Trophoblast cell (in vitro differentiated cells and primary cell): ENCODE measurements at regions not wholly inside any gene's neighbourhood (a gene's known extent, or its start where the extent isn't known, plus 50 kb on each side); places are given as distances from the start of the nearest gene placed in this dataset.

Source experiments
- DNase-seq, 2 donors: peaks; one replicate each; pipeline ENCODE4 v3.0.0-alpha.2; 2016
- H2AFZ ChIP-seq: 2 replicates; pipeline ENCODE4 v1.6.1; 2013; ENCODE audit warnings: low read length, moderate library complexity, mild to moderate bottlenecking; ENCODE audit not compliant: insufficient read depth, poor library complexity
- H2AK5ac ChIP-seq: 2 replicates; pipeline ENCODE4 v1.6.1; 2013; ENCODE audit warnings: mild to moderate bottlenecking, low read length
- H2BK120ac ChIP-seq: 2 replicates; pipeline ENCODE4 v1.6.1; 2013; ENCODE audit warnings: low read length, mild to moderate bottlenecking, moderate library complexity; ENCODE audit not compliant: insufficient read depth, poor library complexity
- H2BK12ac ChIP-seq: 2 replicates; pipeline ENCODE4 v1.6.1; 2013; ENCODE audit warnings: mild to moderate bottlenecking, low read length, moderate library complexity
- H2BK5ac ChIP-seq: 2 replicates; pipeline ENCODE4 v1.6.1; 2013; ENCODE audit warnings: low read length, low read depth, moderate library complexity, mild to moderate bottlenecking; ENCODE audit not compliant: poor library complexity
- H3K14ac ChIP-seq: 2 replicates; pipeline ENCODE4 v1.6.1; 2013; ENCODE audit warnings: mild to moderate bottlenecking, low read length
- H3K18ac ChIP-seq: 2 replicates; pipeline ENCODE4 v1.6.1; 2013; ENCODE audit warnings: mild to moderate bottlenecking, low read length
- H3K23ac ChIP-seq: 2 replicates; pipeline ENCODE4 v1.6.1; 2013; ENCODE audit warnings: low read length
- H3K27ac ChIP-seq: 2 replicates; pipeline ENCODE4 v1.5.1; 2013; ENCODE audit warnings: low read depth, mild to moderate bottlenecking, inconsistent platforms, low read length, moderate library complexity
- H3K27me3 ChIP-seq: 2 replicates; pipeline ENCODE4 v1.6.1; 2013; ENCODE audit warnings: inconsistent platforms, mild to moderate bottlenecking, low read length, moderate library complexity; ENCODE audit not compliant: insufficient read depth
- H3K36me3 ChIP-seq, 2 experiments: 1 replicate in 1 of 2; 2 replicates in 1 of 2; pipeline ENCODE4 v1.6.1; 2013; ENCODE audit warnings: low read length in 2 of 2, mild to moderate bottlenecking in 2 of 2, moderate library complexity in 1 of 2; ENCODE audit not compliant: insufficient read depth in 2 of 2, control insufficient read depth in 1 of 2
- H3K4ac ChIP-seq: 2 replicates; pipeline ENCODE4 v1.6.1; 2013; ENCODE audit warnings: low read depth, mild to moderate bottlenecking, low read length, moderate library complexity
- H3K4me1 ChIP-seq, 2 experiments: 1 replicate in 1 of 2; 2 replicates in 1 of 2; pipeline ENCODE4 v1.6.1; 2013; ENCODE audit warnings: low read length in 2 of 2, mild to moderate bottlenecking in 2 of 2, moderate library complexity in 1 of 2; ENCODE audit not compliant: insufficient read depth in 2 of 2, control insufficient read depth in 1 of 2
- H3K4me2 ChIP-seq: 2 replicates; pipeline ENCODE4 v1.6.1; 2013; ENCODE audit warnings: inconsistent platforms, mild to moderate bottlenecking, low read length, moderate library complexity
- H3K4me3 ChIP-seq: 2 replicates; pipeline ENCODE4 v1.5.1; 2013; ENCODE audit warnings: mild to moderate bottlenecking, low read depth, low read length, inconsistent platforms
- H3K79me1 ChIP-seq: one replicate; pipeline ENCODE4 v1.6.1; 2013; ENCODE audit warnings: low read length
- H3K79me2 ChIP-seq: 2 replicates; pipeline ENCODE4 v1.6.1; 2013; ENCODE audit warnings: low read length, mild to moderate bottlenecking; ENCODE audit not compliant: control insufficient read depth, insufficient read depth, poor library complexity
- H3K9ac ChIP-seq: 2 replicates; pipeline ENCODE4 v1.6.1; 2013; ENCODE audit warnings: mild to moderate bottlenecking, low read length
- H3K9me3 ChIP-seq: 2 replicates; pipeline ENCODE4 v1.6.1; 2013; ENCODE audit warnings: low read depth, mild to moderate bottlenecking, control low read depth, inconsistent platforms, low read length; ENCODE audit not compliant: insufficient read depth
- H4K12ac ChIP-seq: 2 replicates; pipeline ENCODE4 v1.6.1; 2013; ENCODE audit warnings: low read depth, mild to moderate bottlenecking, low read length, moderate library complexity
- H4K8ac ChIP-seq: 2 replicates; pipeline ENCODE4 v1.6.1; 2013; ENCODE audit warnings: low read depth, mild to moderate bottlenecking, low read length, moderate library complexity
- H4K91ac ChIP-seq: one replicate; pipeline ENCODE4 v1.6.1; 2013; ENCODE audit warnings: low read depth, mild to moderate bottlenecking, low read length, moderate library complexity
- WGBS: extraction: QIAGEN DNeasy Blood & Tissue Kit; methylation state at CpG from one replicate; pipeline ENCODE4 v1.1.7; 2013; ENCODE audit warnings: missing lambda C conversion rate; ENCODE audit not compliant: insufficient read length, insufficient coverage; ENCODE audit errors: extremely low coverage; 5-methylcytosine and 5-hydroxymethylcytosine counted together

DNA sequence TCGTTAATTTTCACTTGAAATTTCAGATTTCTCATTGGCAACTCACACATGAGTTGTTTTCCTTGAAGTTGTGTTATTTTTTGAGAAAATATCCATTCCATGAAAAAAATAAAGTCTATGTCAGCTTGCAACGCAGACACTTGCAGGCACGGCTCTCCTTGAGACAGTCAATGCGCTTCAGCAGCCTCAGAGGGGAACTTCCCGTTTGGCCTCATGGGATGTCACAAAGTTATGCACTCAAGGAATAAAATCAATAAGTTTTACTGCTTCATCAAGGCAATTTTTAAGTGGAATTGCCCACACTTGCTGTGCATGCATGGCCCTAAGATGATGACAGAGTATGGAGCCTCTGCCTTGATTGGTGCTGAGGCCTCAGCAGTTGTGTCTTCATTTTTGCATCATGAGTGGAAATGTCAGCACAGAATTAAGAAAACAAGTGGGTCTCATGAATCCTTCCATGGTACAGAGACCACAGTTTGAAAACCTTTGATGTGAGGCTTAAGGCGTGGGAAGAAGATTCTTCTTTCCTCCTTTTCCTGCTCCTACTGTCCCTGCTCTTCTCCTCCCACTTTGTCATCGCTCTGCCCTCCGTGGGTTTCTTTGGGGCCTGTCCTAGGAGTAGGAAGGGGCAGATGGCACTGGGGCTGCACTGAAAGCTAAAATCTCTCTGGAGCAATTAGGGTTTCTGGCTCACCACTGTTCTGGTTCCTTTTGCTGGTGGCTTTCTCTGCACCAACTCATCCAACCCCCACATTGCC lies 509.0 kb upstream of the B3GAT1 start:
- no peak overlapping the region for H2BK12ac ChIP-seq
- H4K12ac ChIP-seq: no peak overlapping the region
- no peaks in the 10 kb centered on the region for H3K27me3 ChIP-seq
- H3K79me1 ChIP-seq: no peaks in the 10 kb centered on the region
- no peak overlapping the region for H4K8ac ChIP-seq
- no peak overlapping the region for H2BK120ac ChIP-seq
- no peak overlapping the region for H3K27ac ChIP-seq
- no peak overlapping the region for H3K4me2 ChIP-seq
- no peaks in the 10 kb centered on the region for H3K4me1 ChIP-seq
- H3K4ac ChIP-seq: no peak overlapping the region
- no peak overlapping the region for H3K14ac ChIP-seq
- H2AFZ ChIP-seq: no peak overlapping the region
- H2AK5ac ChIP-seq: no peak overlapping the region
- H3K23ac ChIP-seq: no peak overlapping the region
- no peak overlapping the region for H3K9ac ChIP-seq
- no peak overlapping the region for H3K4me3 ChIP-seq
- no peaks in the 10 kb centered on the region for H3K36me3 ChIP-seq
- DNase-seq: no peak
- no peak overlapping the region for H3K18ac ChIP-seq
- no CpG with 5 or more reads among the region's 8 CpGs for WGBS
- H4K91ac ChIP-seq: no peak overlapping the region
- H2BK5ac ChIP-seq: no peak overlapping the region
- no peaks in the 10 kb centered on the region for H3K79me2 ChIP-seq
- peaks cover 3% of the 10 kb centered on the region for H3K9me3 ChIP-seq

DNA sequence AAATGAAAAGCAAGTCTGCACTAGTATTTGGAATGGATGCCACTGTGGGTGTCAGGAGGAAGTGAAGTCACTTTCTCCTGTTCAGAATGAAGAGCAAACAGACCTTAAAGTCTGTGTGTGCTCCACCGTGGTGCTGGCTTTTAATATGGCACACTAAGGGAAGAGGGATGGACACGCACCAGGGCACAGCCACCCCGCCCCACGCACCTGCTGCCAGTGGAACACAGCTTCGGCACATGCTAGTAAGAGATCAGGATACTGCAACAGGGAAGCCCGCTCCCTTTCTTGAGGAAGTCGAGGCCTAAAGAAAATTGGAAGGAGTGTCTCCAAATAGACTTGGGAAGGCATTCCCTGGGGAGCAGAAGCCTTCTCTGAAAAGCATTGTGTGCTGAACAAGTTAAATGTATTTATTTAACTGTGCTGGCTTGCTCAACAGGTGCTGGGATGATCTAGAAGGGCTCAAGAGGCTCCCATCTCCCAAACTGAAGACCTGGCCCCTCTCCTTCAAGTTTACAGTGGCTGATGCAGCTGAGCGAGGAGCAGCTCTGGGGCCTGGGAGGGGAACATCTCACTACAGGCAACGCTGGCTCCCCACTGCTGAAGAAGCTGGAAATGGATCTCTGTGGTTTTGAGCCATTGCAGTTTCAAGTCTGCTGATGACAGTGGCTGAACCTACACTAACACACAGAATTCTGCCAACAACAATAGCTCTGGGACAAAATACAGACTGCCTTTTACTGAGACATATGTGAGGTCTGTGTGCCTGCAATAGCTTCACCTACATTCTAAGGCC lies 504.6 kb upstream of the B3GAT1 start:
- H4K91ac ChIP-seq: no peak overlapping the region
- H3K79me1 ChIP-seq: no peaks in the 10 kb centered on the region
- no peak overlapping the region for H4K8ac ChIP-seq
- no peak overlapping the region for H2AFZ ChIP-seq
- H3K14ac ChIP-seq: no peak overlapping the region
- no peak overlapping the region for H2BK120ac ChIP-seq
- H3K4me2 ChIP-seq: no peak overlapping the region
- no peaks in the 10 kb centered on the region for H3K36me3 ChIP-seq
- no peaks in the 10 kb centered on the region for H3K4me1 ChIP-seq
- no peak overlapping the region for H2BK12ac ChIP-seq
- no peak overlapping the region for H3K18ac ChIP-seq
- DNase-seq: no peak
- H3K4ac ChIP-seq: no peak overlapping the region
- no CpG with 5 or more reads among the region's 9 CpGs for WGBS
- H3K9ac ChIP-seq: no peak overlapping the region
- no peak overlapping the region for H2AK5ac ChIP-seq
- no peak overlapping the region for H2BK5ac ChIP-seq
- no peaks in the 10 kb centered on the region for H3K79me2 ChIP-seq
- no peak overlapping the region for H3K27ac ChIP-seq
- H3K23ac ChIP-seq: no peak overlapping the region
- H4K12ac ChIP-seq: no peak overlapping the region
- H3K9me3 ChIP-seq: no peaks in the 10 kb centered on the region
- no peak overlapping the region for H3K4me3 ChIP-seq
- no peaks in the 10 kb centered on the region for H3K27me3 ChIP-seq

DNA sequence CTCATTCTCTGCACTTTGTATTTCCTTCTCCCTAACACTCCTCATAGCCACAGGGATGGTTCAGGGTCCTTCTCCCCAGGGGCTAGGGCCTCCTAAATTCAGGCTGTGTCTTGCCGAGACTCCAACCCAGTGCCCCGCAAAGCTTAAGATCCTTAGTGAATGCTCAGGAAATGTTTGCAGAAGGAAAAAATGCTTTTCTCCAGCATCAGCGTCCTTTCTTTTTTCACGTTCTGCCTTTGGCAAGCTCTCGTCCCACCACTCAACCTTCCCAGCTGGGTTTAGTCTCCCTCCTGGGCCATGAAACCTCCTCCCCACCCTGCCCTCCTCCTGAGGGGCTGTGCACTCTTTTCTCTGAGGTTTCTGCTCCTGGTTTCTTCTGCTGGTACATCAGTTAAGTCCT lies 503.8 kb upstream of the B3GAT1 start:
- H3K27me3 ChIP-seq: no peaks in the 10 kb centered on the region
- no peak overlapping the region for H2BK120ac ChIP-seq
- H2AK5ac ChIP-seq: no peak overlapping the region
- H4K8ac ChIP-seq: no peak overlapping the region
- no peak overlapping the region for H3K14ac ChIP-seq
- H3K4ac ChIP-seq: no peak overlapping the region
- H3K9ac ChIP-seq: no peak overlapping the region
- no peak overlapping the region for H3K27ac ChIP-seq
- H3K4me1 ChIP-seq: no peaks in the 10 kb centered on the region
- H3K36me3 ChIP-seq: no peaks in the 10 kb centered on the region
- WGBS: no CpG with 5 or more reads among the region's 5 CpGs
- no peak overlapping the region for H2BK5ac ChIP-seq
- no peak overlapping the region for H2AFZ ChIP-seq
- H3K9me3 ChIP-seq: no peaks in the 10 kb centered on the region
- no peak overlapping the region for H2BK12ac ChIP-seq
- no peak overlapping the region for H3K4me3 ChIP-seq
- H4K12ac ChIP-seq: no peak overlapping the region
- DNase-seq: no peak
- H4K91ac ChIP-seq: no peak overlapping the region
- H3K79me2 ChIP-seq: no peaks in the 10 kb centered on the region
- H3K23ac ChIP-seq: no peak overlapping the region
- no peak overlapping the region for H3K18ac ChIP-seq
- no peaks in the 10 kb centered on the region for H3K79me1 ChIP-seq
- H3K4me2 ChIP-seq: no peak overlapping the region

DNA sequence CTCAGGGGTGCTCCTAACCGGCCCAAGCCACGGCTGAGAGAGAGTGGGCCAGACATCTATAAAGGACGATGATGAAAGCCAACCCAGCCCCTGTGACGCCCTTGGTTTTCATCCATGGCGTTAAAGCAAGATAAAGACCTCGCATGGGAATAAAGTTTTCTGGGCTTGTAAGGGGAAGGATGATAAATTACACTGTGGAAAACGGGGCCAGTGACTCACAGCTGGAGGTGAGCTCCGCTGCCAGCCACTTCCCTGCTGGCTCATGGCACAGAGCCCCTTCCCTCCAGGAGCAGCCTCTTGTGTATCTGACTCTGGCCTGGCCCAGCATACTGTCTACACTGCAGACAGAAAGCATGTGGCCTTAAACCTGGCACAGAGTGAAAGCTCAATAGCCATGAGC lies 503.2 kb upstream of the B3GAT1 start:
- Histone ChIP-seq H3K14ac (no peak overlapping the region), H3K27me3 (no peaks in the 10 kb centered on the region), H4K8ac (no peak overlapping the region), H3K36me3 (no peaks in the 10 kb centered on the region), H4K91ac (no peak overlapping the region), H3K9me3 (no peaks in the 10 kb centered on the region), H3K79me2 (no peaks in the 10 kb centered on the region), H3K18ac (no peak overlapping the region), H3K27ac (no peak overlapping the region), H4K12ac (no peak overlapping the region), H3K4ac (no peak overlapping the region), H2AK5ac (no peak overlapping the region), H3K4me1 (no peaks in the 10 kb centered on the region), H2BK120ac (no peak overlapping the region), H2BK5ac (no peak overlapping the region), H3K4me2 (no peak overlapping the region), H3K4me3 (no peak overlapping the region), H3K9ac (no peak overlapping the region), H2AFZ (no peak overlapping the region), H3K79me1 (no peaks in the 10 kb centered on the region), H3K23ac (no peak overlapping the region), H2BK12ac (no peak overlapping the region)
- DNase-seq: no peak
- WGBS: no CpG with 5 or more reads among the region's 8 CpGs
